ENCODE measurements at regions not wholly inside any gene's neighbourhood (a gene's known extent, or its start where the extent isn't known, plus 50 kb on each side); places are given as distances from the start of the nearest gene placed in this dataset.

GRCh38 chrX:140317462-140317861 is 187.4 kb downstream of the SOX3 start:
- TF ChIP-seq HMG20A (CRISPR knock-in tag; conservative IDR thresholded peaks at IDR 0.05) (no peak), MYBL2 (IDR thresholded peaks at IDR 0.05; ENCODE audit: low read depth) (no peak), MYBL2 (CRISPR knock-in tag; IDR thresholded peaks at IDR 0.05; ENCODE audit: borderline replicate concordance) (no peak), ZNF239 (CRISPR knock-in tag; IDR thresholded peaks at IDR 0.05) (no peak), EZH2 (IDR thresholded peaks at IDR 0.05; ENCODE audit: borderline replicate concordance, low read depth, low read length) (no peak)
- TF ChIP-seq, protein P1, sequence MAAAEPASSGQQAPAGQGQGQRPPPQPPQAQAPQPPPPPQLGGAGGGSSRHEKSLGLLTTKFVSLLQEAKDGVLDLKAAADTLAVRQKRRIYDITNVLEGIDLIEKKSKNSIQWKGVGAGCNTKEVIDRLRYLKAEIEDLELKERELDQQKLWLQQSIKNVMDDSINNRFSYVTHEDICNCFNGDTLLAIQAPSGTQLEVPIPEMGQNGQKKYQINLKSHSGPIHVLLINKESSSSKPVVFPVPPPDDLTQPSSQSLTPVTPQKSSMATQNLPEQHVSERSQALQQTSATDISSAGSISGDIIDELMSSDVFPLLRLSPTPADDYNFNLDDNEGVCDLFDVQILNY (CRISPR knock-in tag; IDR thresholded peaks at IDR 0.05), result no peak
- TF ChIP-seq, protein P2, sequence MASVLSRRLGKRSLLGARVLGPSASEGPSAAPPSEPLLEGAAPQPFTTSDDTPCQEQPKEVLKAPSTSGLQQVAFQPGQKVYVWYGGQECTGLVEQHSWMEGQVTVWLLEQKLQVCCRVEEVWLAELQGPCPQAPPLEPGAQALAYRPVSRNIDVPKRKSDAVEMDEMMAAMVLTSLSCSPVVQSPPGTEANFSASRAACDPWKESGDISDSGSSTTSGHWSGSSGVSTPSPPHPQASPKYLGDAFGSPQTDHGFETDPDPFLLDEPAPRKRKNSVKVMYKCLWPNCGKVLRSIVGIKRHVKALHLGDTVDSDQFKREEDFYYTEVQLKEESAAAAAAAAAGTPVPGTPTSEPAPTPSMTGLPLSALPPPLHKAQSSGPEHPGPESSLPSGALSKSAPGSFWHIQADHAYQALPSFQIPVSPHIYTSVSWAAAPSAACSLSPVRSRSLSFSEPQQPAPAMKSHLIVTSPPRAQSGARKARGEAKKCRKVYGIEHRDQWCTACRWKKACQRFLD (CRISPR knock-in tag; IDR thresholded peaks at IDR 0.05), result no peak
- TF ChIP-seq, protein P3, sequence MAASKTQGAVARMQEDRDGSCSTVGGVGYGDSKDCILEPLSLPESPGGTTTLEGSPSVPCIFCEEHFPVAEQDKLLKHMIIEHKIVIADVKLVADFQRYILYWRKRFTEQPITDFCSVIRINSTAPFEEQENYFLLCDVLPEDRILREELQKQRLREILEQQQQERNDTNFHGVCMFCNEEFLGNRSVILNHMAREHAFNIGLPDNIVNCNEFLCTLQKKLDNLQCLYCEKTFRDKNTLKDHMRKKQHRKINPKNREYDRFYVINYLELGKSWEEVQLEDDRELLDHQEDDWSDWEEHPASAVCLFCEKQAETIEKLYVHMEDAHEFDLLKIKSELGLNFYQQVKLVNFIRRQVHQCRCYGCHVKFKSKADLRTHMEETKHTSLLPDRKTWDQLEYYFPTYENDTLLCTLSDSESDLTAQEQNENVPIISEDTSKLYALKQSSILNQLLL (CRISPR knock-in tag; IDR thresholded peaks at IDR 0.05; ENCODE audit: borderline replicate concordance), result no peak
- ATAC-seq, result no peak
- in situ Hi-C loops (cut with MboI) (no loop called here), intact Hi-C loops (cut with micrococcal nuclease) (no loop called here)
- Histone ChIP-seq H2AFZ (ENCODE audit: low read depth, low read length) (no peak overlapping the region), H3K4me1 (replicated peaks in 1 of 2; ENCODE audit: control insufficient read depth in 2 of 2, insufficient read depth in 2 of 2, low read length in 2 of 2) (no peaks in the 10 kb centered on the region), H3K9ac (ENCODE audit: insufficient read depth in 1 of 2, low read depth in 2 of 2, low read length in 2 of 2) (no peak overlapping the region), H3K27ac (ENCODE audit: extremely low read depth, low read depth, low read length) (no peak overlapping the region), H4K20me1 (replicated peaks; ENCODE audit: control insufficient read depth, insufficient read depth, low read length) (no peaks in the 10 kb centered on the region), H3K4me3 (no peak overlapping the region), H3K27me3 (ENCODE audit: control insufficient read depth in 2 of 2, insufficient read depth in 2 of 2, low read length in 2 of 2) (no peaks in the 10 kb centered on the region), H3K9me1 (ENCODE audit: control insufficient read depth, insufficient read depth, low read length) (no peaks in the 10 kb centered on the region), H3K4me2 (ENCODE audit: insufficient read depth, low read length) (no peak overlapping the region), H3K36me3 (ENCODE audit: control insufficient read depth, insufficient read depth, low read length) (no peaks in the 10 kb centered on the region), H3K9me3 (replicated peaks; ENCODE audit: control insufficient read depth, insufficient read depth, low read depth, low read length) (no peaks in the 10 kb centered on the region), H3K79me2 (ENCODE audit: control insufficient read depth, insufficient read depth, low read length) (no peaks in the 10 kb centered on the region)
- ChIA-PET POLR2A (no interaction called here), CTCF (ENCODE audit: low intra/inter-chr PET ratio) (no interaction called here)
- DNase-seq (ENCODE audit: extremely low read depth in 1 of 4, low spot score in 3 of 4), result no peak
- BruUV-seq (replicated peaks), result no TSS peak
- 0% methylated on average over 2 of the region's 2 CpGs for WGBS (ENCODE audit: insufficient coverage, low coverage, missing lambda C conversion rate)
- no peak for FAIRE-seq
